ENCODE measurements at regions not wholly inside any gene's neighbourhood (a gene's known extent, or its start where the extent isn't known, plus 50 kb on each side); places are given as distances from the start of the nearest gene placed in this dataset.

DNA sequence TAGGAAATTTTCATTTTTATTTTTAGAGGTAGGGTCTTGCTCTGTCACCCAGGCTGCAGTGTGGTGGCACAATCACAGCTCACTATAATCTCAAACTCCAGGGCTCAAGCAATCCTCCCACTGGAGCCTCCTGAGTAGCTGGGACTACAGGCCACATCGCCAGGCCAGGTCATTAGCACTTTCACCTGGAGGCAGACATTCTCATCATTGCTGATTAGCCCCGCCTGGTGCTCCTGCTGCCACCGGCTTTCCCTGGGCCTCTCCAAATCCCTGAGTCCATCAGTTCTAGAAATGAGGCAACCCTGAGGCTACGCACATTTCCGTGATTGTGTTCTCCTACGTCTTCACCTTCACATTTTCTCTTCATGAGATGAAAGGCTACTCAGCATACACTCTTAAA, 607.7 kb upstream of the NRSN1 start:
- peaks cover 3% of the 10 kb centered on the region for H3K9me3 Mint-ChIP-seq
- no peak overlapping the region for H3K27ac Mint-ChIP-seq (ENCODE audit: unreplicated experiment)
- peaks cover 20% of the 10 kb centered on the region for H3K4me1 Mint-ChIP-seq
- no peak for DNase-seq (ENCODE audit: low read depth, low spot score)
- no peak overlapping the region for H3K4me3 Mint-ChIP-seq
- no peaks in the 10 kb centered on the region for H3K27me3 Mint-ChIP-seq (ENCODE audit: low read depth)
- TF ChIP-seq, protein P1, sequence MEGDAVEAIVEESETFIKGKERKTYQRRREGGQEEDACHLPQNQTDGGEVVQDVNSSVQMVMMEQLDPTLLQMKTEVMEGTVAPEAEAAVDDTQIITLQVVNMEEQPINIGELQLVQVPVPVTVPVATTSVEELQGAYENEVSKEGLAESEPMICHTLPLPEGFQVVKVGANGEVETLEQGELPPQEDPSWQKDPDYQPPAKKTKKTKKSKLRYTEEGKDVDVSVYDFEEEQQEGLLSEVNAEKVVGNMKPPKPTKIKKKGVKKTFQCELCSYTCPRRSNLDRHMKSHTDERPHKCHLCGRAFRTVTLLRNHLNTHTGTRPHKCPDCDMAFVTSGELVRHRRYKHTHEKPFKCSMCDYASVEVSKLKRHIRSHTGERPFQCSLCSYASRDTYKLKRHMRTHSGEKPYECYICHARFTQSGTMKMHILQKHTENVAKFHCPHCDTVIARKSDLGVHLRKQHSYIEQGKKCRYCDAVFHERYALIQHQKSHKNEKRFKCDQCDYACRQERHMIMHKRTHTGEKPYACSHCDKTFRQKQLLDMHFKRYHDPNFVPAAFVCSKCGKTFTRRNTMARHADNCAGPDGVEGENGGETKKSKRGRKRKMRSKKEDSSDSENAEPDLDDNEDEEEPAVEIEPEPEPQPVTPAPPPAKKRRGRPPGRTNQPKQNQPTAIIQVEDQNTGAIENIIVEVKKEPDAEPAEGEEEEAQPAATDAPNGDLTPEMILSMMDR (conservative IDR thresholded peaks at IDR 0.05), result no peak
- H3K36me3 Mint-ChIP-seq (ENCODE audit: low read depth), result no peaks in the 10 kb centered on the region

DNA sequence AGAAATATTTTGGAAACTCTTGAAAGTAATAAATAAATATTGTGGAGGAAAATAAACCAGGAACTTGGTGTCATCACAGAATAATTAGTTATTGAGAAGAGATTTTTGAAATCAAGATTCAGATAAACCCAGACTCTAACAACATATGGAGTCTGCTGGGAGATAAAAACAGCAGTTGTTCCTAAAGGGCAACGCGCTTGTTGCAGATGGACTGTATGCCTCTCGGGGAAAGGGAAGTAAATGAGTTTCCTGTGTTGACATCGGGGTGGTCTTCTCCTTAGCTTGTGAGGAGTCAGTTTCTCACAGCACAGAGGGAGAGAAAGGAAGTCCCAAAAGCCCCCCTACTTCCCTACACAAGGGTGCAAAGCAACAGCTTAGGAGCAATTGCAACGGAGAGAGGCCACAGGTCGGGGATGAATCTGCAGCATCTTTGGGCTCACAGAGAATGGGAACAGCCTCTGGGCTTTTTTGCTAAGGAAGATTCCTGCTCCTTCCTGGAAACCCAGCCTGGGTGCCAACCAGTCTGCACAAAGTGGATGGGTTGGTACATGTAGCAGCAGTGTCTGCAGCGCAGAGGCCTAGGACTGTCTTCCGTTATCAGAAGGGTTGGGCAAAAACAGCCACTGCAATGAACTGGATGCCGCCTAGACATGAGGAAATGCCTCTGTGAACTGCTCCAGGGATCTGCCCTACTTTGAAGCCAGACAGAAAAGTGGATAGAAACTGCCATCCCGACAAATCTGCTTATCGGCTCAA, 603.0 kb upstream of the NRSN1 start:
- H3K36me3 Mint-ChIP-seq (ENCODE audit: low read depth), result no peaks in the 10 kb centered on the region

DNA sequence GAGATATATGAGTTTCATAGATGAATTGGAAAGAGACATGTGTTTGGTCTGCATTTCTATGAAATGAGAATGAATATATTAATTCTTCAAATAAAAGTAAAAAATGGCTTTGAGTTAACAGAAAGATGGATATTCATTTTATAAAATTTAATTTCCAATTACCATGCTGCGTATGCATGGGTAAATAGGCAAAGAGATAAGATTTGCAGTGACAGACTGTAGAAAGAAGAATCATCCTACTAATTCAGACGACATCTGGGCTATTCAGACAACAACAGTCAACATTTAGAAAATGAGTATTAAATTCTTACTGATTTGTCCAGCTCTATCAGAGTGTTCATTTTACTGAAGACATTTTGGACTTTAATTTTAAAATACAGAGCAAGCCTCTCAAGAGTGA, 602.2 kb upstream of the NRSN1 start:
- TF ChIP-seq, protein P1 (conservative IDR thresholded peaks at IDR 0.05), result no peak
- Mint-ChIP-seq H3K4me3 (no peak overlapping the region), H3K9me3 (peaks cover 5% of the 10 kb centered on the region), H3K27ac (ENCODE audit: unreplicated experiment) (no peak overlapping the region), H3K4me1 (peaks cover 49% of the 10 kb centered on the region), H3K27me3 (ENCODE audit: low read depth) (no peaks in the 10 kb centered on the region), H3K36me3 (ENCODE audit: low read depth) (no peaks in the 10 kb centered on the region)
- DNase-seq (ENCODE audit: low read depth, low spot score), result no peak

More for the DNA sequence above, 603.0 kb upstream of the NRSN1 start:
- no peak for DNase-seq (ENCODE audit: low read depth, low spot score)
- peak overlapping the region; percentile 55 for H3K27ac Mint-ChIP-seq (ENCODE audit: unreplicated experiment)
- TF ChIP-seq, protein P1 (conservative IDR thresholded peaks at IDR 0.05), result no peak
- H3K27me3 Mint-ChIP-seq (ENCODE audit: low read depth), result no peaks in the 10 kb centered on the region
- peaks cover 49% of the 10 kb centered on the region for H3K4me1 Mint-ChIP-seq
- H3K4me3 Mint-ChIP-seq, result no peak overlapping the region
- peaks cover 5% of the 10 kb centered on the region for H3K9me3 Mint-ChIP-seq

DNA sequence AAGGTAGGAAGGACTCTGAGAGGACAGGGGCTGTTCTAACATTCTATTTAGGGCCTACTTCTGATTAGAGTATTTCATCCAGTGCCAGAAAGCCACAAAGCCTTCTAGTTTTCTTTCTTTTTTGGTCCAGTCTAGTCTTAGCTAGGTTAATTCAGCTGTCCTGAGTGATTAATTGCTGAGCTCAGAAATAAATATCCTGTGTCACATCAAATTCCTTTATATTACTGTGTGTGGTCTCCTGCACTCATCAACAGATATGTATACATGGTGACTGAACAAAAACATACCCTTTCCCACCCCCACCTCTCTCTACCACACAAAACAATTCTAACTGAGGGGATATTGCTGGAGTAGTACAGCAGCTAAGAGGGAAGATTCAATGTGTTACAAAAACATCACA, 601.5 kb upstream of the NRSN1 start:
- Mint-ChIP-seq H3K4me1 (peaks cover 48% of the 10 kb centered on the region), H3K36me3 (ENCODE audit: low read depth) (no peaks in the 10 kb centered on the region), H3K27ac (ENCODE audit: unreplicated experiment) (peak overlapping the region; percentile 47), H3K27me3 (ENCODE audit: low read depth) (no peaks in the 10 kb centered on the region), H3K9me3 (peaks cover 5% of the 10 kb centered on the region), H3K4me3 (no peak overlapping the region)
- DNase-seq (ENCODE audit: low read depth, low spot score), result no peak
- TF ChIP-seq, protein P1 (conservative IDR thresholded peaks at IDR 0.05), result no peak

DNA sequence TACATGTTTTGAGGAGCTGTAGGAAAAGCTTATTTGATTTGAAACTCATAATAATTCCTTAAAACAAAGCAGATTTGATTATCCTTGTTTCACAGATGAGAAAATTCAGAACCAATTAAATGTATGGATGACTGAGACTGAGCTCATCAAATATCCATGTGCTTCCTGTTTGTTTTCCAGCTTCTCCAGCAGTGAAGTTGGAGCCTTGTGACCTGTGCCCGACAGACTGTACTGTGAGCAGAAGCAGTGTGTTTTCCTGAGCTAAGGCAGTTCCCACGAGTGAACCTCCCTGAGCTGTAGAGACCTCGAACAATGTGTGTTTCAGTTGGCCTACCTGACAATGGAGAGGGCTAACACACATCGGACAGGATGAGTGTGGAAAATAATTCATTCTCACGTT, 599.5 kb upstream of the NRSN1 start:
- no peak for DNase-seq (ENCODE audit: low read depth, low spot score)
- TF ChIP-seq, protein P1 (conservative IDR thresholded peaks at IDR 0.05), result no peak
- Mint-ChIP-seq H3K9me3 (peaks cover 7% of the 10 kb centered on the region), H3K4me3 (no peak overlapping the region), H3K27ac (ENCODE audit: unreplicated experiment) (no peak overlapping the region), H3K4me1 (peaks cover 38% of the 10 kb centered on the region), H3K36me3 (ENCODE audit: low read depth) (no peaks in the 10 kb centered on the region), H3K27me3 (ENCODE audit: low read depth) (no peaks in the 10 kb centered on the region)
